ENCODE measurements at regions not wholly inside any gene's neighbourhood (a gene's known extent, or its start where the extent isn't known, plus 50 kb on each side); places are given as distances from the start of the nearest gene placed in this dataset.

DNA sequence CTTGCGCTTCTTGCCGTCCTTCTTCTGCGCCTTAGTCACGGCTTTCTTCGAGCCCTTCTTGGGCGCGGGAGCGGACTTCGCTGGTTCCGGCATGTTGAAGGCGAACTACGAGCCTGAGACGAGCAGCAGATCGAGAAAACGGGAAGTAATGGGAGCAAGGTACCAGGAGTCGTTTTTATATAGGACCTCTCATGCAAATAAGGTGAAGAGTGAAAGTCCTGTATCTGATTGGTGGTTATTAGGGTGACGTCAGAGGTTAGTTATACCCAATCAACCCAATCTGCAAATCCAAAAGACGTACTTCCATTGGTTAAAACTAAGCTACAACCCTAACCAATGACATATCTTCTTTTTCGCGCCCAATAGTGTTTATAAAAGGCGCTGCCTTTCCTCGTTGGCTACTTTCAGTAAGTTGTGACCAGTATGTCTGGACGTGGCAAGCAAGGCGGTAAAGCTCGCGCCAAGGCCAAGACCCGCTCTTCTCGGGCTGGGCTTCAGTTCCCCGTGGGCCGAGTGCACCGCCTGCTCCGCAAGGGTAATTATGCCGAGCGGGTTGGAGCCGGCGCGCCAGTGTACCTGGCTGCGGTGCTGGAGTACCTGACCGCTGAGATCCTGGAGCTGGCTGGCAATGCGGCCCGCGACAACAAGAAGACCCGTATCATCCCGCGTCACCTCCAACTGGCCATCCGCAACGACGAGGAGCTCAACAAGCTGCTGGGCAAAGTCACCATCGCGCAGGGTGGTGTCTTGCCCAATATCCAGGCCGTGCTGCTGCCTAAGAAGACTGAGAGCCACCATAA lies 100.6 kb upstream of the PRSS16 start:
- Histone ChIP-seq H3K36me3 (ENCODE audit: control insufficient read depth, insufficient read depth, low read length) (no peaks in the 10 kb centered on the region), H3K4me3 (ENCODE audit: low read depth, low read length) (peak overlapping the region; percentile 90), H3K27me3 (ENCODE audit: control insufficient read depth, insufficient read depth, low read length) (no peaks in the 10 kb centered on the region), H3K4me1 (ENCODE audit: control insufficient read depth, insufficient read depth, low read length) (peaks cover 9% of the 10 kb centered on the region), H3K9me3 (ENCODE audit: control insufficient read depth, insufficient read depth, low read length) (no peaks in the 10 kb centered on the region), H3K9ac (ENCODE audit: low read depth, low read length) (peak overlapping the region; percentile 100)

DNA sequence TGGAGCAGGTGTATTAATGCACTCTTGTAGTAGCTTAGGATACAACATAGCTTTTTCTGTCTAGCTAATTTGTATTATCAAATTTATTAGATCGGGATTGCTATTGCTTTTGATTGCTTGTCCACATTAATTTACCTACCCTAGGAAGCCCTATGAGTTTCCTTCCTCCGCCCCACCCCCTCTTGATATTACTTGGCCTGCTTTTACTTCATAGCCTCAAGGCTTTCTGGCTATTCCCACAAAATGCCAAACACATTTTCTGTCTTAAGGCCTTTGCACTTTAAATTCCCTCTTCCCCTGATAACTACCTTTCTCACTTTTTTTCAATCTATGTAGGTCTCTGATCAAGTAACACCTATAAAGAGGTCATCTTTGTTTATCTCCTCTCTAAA lies 99.1 kb upstream of the PRSS16 start:
- Histone ChIP-seq H3K36me3 (ENCODE audit: control insufficient read depth, insufficient read depth, low read length) (no peaks in the 10 kb centered on the region), H3K4me1 (ENCODE audit: control insufficient read depth, insufficient read depth, low read length) (peaks cover 9% of the 10 kb centered on the region), H3K9ac (ENCODE audit: low read depth, low read length) (no peak overlapping the region), H3K27me3 (ENCODE audit: control insufficient read depth, insufficient read depth, low read length) (peaks cover 1% of the 10 kb centered on the region), H3K4me3 (ENCODE audit: low read depth, low read length) (peak overlapping the region; percentile 89), H3K9me3 (ENCODE audit: control insufficient read depth, insufficient read depth, low read length) (no peaks in the 10 kb centered on the region)

DNA sequence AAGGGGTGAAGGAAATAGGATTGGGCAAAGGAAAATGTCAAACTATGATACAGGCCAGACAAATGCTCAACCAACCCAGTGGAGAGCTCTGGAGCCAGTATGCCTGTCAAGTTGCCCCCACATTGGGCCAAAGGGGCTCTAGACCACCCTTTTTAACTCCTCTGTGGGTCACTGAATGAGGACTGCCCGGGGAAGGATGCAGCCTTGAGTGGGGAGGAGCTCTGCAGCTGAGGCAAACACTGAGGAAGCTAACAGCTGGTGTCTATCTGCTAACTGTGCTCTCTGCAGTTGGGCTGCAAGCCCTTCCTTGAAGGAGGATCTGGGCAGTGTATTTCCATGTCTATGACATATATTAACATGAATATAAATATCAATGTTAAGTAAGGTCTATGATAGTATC lies 98.4 kb upstream of the PRSS16 start:
- no peak overlapping the region for H3K9ac ChIP-seq (ENCODE audit: low read depth, low read length)
- H3K9me3 ChIP-seq (ENCODE audit: control insufficient read depth, insufficient read depth, low read length), result no peaks in the 10 kb centered on the region
- peaks cover 9% of the 10 kb centered on the region for H3K4me1 ChIP-seq (ENCODE audit: control insufficient read depth, insufficient read depth, low read length)
- peaks cover 2% of the 10 kb centered on the region for H3K27me3 ChIP-seq (ENCODE audit: control insufficient read depth, insufficient read depth, low read length)
- H3K36me3 ChIP-seq (ENCODE audit: control insufficient read depth, insufficient read depth, low read length), result no peaks in the 10 kb centered on the region
- H3K4me3 ChIP-seq (ENCODE audit: low read depth, low read length), result no peak overlapping the region

DNA sequence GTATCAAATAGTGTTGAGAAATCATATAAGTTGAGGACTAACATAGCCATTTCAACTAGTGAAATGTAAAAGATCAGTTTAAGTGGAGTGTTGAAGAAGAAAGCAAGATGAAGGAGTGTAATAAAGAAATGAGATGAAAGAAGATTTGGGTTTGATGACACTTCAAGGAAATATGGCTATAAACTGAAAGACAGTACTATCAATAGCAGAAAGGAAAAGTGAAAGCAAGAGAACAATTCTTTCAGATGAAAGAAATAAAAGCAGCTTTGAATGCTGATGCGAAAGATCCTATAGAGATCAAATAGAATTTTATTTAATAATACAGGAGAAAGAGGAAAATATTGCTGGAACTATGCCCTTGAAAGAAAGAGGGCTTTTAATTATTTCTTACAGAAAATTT lies 92.8 kb upstream of the PRSS16 start:
- Histone ChIP-seq H3K36me3 (ENCODE audit: control insufficient read depth, insufficient read depth, low read length) (no peaks in the 10 kb centered on the region), H3K4me3 (ENCODE audit: low read depth, low read length) (no peak overlapping the region), H3K9ac (ENCODE audit: low read depth, low read length) (no peak overlapping the region), H3K27me3 (ENCODE audit: control insufficient read depth, insufficient read depth, low read length) (peaks cover 7% of the 10 kb centered on the region), H3K4me1 (ENCODE audit: control insufficient read depth, insufficient read depth, low read length) (peaks cover 5% of the 10 kb centered on the region), H3K9me3 (ENCODE audit: control insufficient read depth, insufficient read depth, low read length) (no peaks in the 10 kb centered on the region)

DNA sequence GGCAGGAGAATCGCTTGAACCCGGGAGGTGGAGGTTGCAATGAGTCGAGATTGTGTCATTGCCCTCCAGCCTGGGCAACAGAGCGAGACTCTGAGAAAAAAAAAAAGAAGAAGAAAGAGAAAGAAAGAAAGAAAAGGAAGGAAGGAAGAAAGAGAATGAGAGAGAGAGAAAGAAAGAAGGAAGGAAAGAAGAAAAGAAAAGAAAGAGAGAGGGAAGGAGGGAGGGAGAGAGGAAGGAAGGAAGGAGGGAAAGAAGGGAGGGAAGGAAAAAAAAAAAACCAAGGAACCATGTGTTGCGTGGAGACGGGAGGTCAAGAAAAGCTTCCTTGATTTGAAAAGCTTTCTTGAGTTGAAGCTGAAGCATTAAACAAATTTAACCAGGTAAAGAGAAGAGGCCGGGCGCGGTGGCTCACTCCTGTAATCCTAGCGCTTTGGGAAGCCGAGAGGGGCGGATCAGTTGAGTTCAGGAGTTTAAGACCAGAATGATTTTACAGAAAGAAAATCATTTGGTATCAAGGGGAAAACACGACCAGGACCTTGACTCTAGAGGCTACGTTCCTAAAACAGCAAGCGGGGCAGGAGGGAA lies 90.5 kb upstream of the PRSS16 start:
- Histone ChIP-seq H3K9ac (ENCODE audit: low read depth, low read length) (peak overlapping the region; percentile 41), H3K27me3 (ENCODE audit: control insufficient read depth, insufficient read depth, low read length) (peaks cover 7% of the 10 kb centered on the region), H3K4me1 (ENCODE audit: control insufficient read depth, insufficient read depth, low read length) (peaks cover 9% of the 10 kb centered on the region), H3K4me3 (ENCODE audit: low read depth, low read length) (peak overlapping the region; percentile 90), H3K36me3 (ENCODE audit: control insufficient read depth, insufficient read depth, low read length) (no peaks in the 10 kb centered on the region), H3K9me3 (ENCODE audit: control insufficient read depth, insufficient read depth, low read length) (no peaks in the 10 kb centered on the region)

DNA sequence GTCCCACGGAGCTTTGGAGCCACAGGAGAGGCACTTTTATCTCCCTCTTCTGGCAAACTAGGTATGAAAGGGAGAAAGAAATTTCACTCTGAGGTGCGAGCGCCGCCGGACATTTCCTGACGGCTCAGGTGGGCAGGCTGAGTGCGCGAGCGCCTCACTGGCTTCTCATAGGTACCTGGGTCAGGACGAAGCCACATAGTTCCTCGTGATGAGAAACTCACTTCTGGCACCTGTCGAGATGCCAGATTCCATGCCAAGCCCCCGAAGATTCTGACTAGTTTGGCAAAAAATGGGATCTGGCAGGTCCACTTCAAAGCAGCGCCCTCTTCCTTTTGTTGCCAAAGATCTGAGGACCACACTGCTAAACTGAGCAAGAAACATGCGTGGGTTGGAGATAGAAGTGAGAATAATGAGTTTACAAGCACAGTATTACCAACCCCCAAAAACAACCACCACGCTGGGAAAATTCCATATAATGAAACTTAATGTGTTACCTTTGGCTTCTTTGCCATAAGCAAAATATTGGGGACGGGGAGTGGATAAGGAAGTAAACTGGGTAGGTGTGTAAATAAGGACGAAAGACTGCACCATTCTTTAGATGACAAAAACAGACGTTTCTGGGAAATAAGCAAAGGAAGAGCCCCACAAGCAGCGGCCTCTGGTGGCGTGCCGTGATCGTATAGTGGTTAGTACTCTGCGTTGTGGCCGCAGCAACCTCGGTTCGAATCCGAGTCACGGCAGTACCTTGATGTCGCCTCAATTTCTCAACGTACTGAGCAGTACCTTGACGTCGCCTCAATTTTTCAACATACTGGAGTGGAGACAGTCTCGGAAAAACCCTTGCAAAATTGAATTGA lies 89.8 kb upstream of the PRSS16 start:
- peaks cover 7% of the 10 kb centered on the region for H3K27me3 ChIP-seq (ENCODE audit: control insufficient read depth, insufficient read depth, low read length)
- no peaks in the 10 kb centered on the region for H3K36me3 ChIP-seq (ENCODE audit: control insufficient read depth, insufficient read depth, low read length)
- peaks cover 9% of the 10 kb centered on the region for H3K4me1 ChIP-seq (ENCODE audit: control insufficient read depth, insufficient read depth, low read length)
- no peaks in the 10 kb centered on the region for H3K9me3 ChIP-seq (ENCODE audit: control insufficient read depth, insufficient read depth, low read length)
- peak overlapping the region; percentile 90 for H3K4me3 ChIP-seq (ENCODE audit: low read depth, low read length)
- peak overlapping the region; percentile 41 for H3K9ac ChIP-seq (ENCODE audit: low read depth, low read length)

DNA sequence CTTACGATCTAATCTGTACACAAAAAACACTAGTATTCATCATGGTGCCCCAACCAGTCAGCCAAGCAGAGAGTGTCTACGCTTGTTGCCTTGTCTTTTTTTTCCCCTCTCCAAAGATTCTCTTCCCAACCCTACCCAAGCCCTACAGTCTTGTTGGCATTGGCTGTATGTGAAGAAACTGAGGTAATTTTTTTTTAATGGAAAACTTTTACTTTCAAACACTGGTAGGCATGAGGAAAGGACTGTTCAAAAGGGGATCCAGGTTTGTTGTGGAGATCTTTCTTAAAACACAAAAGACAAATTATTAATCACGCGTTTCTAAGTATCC lies 89.2 kb upstream of the PRSS16 start:
- H3K4me3 ChIP-seq (ENCODE audit: low read depth, low read length), result peak overlapping the region; percentile 90

DNA sequence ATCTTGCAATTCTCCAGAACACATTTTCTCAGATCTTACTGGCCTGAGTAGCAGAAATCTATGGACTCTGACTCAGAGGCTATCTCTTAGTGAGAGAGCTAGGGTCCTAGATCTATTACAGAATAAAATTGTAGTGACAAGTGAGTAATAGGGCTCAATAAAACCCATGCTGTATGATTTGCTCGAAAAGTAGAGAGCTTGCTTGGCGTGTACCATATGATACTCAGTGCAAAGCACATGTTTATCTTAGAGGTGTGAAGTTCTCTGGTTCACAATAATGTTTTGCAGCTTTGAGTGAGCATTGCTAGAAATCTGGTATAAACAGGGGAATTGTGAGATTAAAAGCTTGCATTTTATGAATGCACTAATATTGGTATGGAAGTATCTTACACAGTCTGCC lies 87.8 kb upstream of the PRSS16 start:
- H3K36me3 ChIP-seq (ENCODE audit: control insufficient read depth, insufficient read depth, low read length), result no peaks in the 10 kb centered on the region
- H3K9me3 ChIP-seq (ENCODE audit: control insufficient read depth, insufficient read depth, low read length), result no peaks in the 10 kb centered on the region
- H3K27me3 ChIP-seq (ENCODE audit: control insufficient read depth, insufficient read depth, low read length), result peaks cover 5% of the 10 kb centered on the region
- H3K9ac ChIP-seq (ENCODE audit: low read depth, low read length), result no peak overlapping the region
- H3K4me1 ChIP-seq (ENCODE audit: control insufficient read depth, insufficient read depth, low read length), result peaks cover 9% of the 10 kb centered on the region
- H3K4me3 ChIP-seq (ENCODE audit: low read depth, low read length), result no peak overlapping the region

More for the DNA sequence above, 89.2 kb upstream of the PRSS16 start:
- Histone ChIP-seq H3K27me3 (ENCODE audit: control insufficient read depth, insufficient read depth, low read length) (peaks cover 7% of the 10 kb centered on the region), H3K4me1 (ENCODE audit: control insufficient read depth, insufficient read depth, low read length) (peaks cover 9% of the 10 kb centered on the region), H3K9ac (ENCODE audit: low read depth, low read length) (no peak overlapping the region), H3K9me3 (ENCODE audit: control insufficient read depth, insufficient read depth, low read length) (no peaks in the 10 kb centered on the region), H3K36me3 (ENCODE audit: control insufficient read depth, insufficient read depth, low read length) (no peaks in the 10 kb centered on the region)

DNA sequence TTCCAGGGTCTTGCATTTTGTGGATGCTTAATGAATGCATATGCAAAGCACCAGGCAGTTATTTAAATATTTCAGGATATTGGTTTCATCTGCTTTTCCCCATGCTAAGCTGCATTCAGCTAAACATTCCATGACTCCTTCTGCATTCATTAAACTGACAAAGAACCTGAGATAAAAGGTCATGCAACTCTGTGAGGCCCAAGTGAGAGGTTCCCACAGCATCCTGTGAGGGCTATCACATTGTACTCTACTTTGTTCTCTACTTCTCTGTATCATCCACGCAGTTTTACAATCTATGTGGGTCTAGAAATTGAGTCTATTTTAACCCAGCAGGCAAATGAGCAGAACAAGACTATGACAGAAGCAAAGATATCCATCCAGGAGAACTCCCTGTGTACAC lies 86.4 kb upstream of the PRSS16 start:
- Histone ChIP-seq H3K4me1 (ENCODE audit: control insufficient read depth, insufficient read depth, low read length) (peaks cover 4% of the 10 kb centered on the region), H3K9ac (ENCODE audit: low read depth, low read length) (no peak overlapping the region), H3K9me3 (ENCODE audit: control insufficient read depth, insufficient read depth, low read length) (no peaks in the 10 kb centered on the region), H3K27me3 (ENCODE audit: control insufficient read depth, insufficient read depth, low read length) (peaks cover 4% of the 10 kb centered on the region), H3K4me3 (ENCODE audit: low read depth, low read length) (no peak overlapping the region), H3K36me3 (ENCODE audit: control insufficient read depth, insufficient read depth, low read length) (no peaks in the 10 kb centered on the region)

DNA sequence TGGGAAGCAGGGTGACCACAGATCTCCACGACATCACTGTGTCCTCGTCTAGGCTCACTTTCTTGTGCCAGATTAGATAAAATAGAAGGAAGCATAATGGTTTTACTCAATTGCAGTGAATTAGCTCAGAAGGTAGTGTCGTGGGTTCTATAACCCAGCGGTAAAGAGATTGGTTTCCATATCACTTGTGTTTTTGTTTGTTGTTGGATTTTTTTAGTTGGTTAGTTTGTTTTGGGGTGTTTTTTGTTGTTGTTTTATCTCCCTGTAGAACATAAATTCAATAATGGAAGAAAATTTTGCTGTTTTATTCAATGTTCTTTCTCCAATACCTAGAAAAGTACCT lies 85.9 kb upstream of the PRSS16 start:
- no peak overlapping the region for H3K9ac ChIP-seq (ENCODE audit: low read depth, low read length)
- no peaks in the 10 kb centered on the region for H3K9me3 ChIP-seq (ENCODE audit: control insufficient read depth, insufficient read depth, low read length)
- H3K27me3 ChIP-seq (ENCODE audit: control insufficient read depth, insufficient read depth, low read length), result no peaks in the 10 kb centered on the region
- no peaks in the 10 kb centered on the region for H3K36me3 ChIP-seq (ENCODE audit: control insufficient read depth, insufficient read depth, low read length)
- H3K4me1 ChIP-seq (ENCODE audit: control insufficient read depth, insufficient read depth, low read length), result peaks cover 4% of the 10 kb centered on the region
- H3K4me3 ChIP-seq (ENCODE audit: low read depth, low read length), result no peak overlapping the region

DNA sequence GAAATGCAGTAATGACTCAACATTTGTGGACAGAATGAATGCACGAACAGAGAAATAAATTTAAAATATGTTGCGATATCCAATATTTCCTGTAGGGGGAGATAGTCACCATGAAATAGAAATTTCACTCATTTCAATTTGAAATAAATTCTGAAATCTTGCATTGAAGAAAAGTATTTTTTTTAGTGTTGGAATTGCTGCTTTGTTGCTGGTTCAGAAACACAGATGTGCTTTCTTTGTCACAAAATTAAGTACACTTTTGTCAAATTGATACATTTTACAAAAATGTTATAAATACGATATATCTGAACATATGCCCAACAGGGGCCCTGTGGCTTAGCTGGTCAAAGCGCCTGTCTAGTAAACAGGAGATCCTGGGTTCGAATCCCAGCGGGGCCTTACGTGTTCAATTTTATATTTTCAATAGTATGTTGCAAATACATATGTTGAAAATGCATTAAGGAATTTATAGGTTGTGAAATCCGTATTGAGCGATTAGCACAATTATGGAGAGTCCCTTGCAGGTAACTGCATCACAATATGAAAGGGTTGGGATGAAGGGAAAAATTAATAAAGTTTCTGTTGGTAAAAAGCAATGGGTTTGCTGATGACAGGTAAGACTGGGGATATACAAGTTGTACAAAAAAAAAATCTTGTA lies 85.4 kb upstream of the PRSS16 start:
- Histone ChIP-seq H3K27me3 (ENCODE audit: control insufficient read depth, insufficient read depth, low read length) (no peaks in the 10 kb centered on the region), H3K36me3 (ENCODE audit: control insufficient read depth, insufficient read depth, low read length) (no peaks in the 10 kb centered on the region), H3K9me3 (ENCODE audit: control insufficient read depth, insufficient read depth, low read length) (no peaks in the 10 kb centered on the region), H3K4me1 (ENCODE audit: control insufficient read depth, insufficient read depth, low read length) (peaks cover 4% of the 10 kb centered on the region), H3K9ac (ENCODE audit: low read depth, low read length) (no peak overlapping the region), H3K4me3 (ENCODE audit: low read depth, low read length) (no peak overlapping the region)
